ENCODE measurements at regions not wholly inside any gene's neighbourhood (a gene's known extent, or its start where the extent isn't known, plus 50 kb on each side); places are given as distances from the start of the nearest gene placed in this dataset.

DNA sequence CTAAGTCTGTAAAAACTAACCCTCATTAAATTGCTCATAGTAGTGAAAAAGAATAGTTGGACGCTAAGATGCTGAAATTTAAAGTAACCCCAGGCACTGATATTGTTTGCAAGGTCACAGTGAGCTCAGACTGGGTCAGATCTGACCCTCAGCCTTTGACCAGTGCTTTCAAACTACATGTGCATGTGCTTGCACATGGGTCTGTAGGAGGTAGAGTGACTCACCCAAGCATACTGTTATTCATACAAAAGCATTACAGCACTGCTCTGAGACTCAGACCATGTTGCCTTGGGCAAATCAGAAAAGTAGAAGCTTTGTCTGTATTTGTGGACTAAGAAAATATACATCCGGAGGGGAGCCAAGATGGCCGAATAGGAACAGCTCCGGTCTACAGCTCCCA lies 326.4 kb upstream of the MARCKS start:
- Histone ChIP-seq H3K4me3 (no peak overlapping the region), H3K27ac (no peak overlapping the region)
- TF ChIP-seq, protein P1, sequence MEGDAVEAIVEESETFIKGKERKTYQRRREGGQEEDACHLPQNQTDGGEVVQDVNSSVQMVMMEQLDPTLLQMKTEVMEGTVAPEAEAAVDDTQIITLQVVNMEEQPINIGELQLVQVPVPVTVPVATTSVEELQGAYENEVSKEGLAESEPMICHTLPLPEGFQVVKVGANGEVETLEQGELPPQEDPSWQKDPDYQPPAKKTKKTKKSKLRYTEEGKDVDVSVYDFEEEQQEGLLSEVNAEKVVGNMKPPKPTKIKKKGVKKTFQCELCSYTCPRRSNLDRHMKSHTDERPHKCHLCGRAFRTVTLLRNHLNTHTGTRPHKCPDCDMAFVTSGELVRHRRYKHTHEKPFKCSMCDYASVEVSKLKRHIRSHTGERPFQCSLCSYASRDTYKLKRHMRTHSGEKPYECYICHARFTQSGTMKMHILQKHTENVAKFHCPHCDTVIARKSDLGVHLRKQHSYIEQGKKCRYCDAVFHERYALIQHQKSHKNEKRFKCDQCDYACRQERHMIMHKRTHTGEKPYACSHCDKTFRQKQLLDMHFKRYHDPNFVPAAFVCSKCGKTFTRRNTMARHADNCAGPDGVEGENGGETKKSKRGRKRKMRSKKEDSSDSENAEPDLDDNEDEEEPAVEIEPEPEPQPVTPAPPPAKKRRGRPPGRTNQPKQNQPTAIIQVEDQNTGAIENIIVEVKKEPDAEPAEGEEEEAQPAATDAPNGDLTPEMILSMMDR (IDR thresholded peaks at IDR 0.05): no peak
- DNase-seq (ENCODE audit: low spot score): no peak

DNA sequence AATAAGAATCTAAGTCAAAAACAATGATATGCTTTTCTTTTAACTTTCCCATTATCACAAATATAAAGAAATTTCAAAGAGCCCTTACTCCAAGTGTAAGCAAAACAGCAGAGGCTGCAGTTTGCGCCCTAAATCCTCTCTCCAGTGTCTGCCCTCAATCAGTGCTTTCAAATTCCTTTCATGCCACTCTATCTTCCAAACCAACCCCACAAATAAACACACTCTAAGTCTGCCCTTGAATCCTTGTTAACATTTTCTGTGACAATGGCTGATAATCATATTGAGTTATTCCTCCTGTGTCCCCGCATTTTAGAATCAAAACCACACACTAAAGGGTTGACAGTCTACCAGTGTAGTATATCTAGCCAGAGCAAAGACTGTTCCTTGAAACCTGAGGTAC lies 317.9 kb upstream of the MARCKS start:
- no peak overlapping the region for H3K4me3 ChIP-seq
- DNase-seq (ENCODE audit: low spot score): no peak
- no peak overlapping the region for H3K27ac ChIP-seq
- TF ChIP-seq, protein P1 (IDR thresholded peaks at IDR 0.05): no peak

DNA sequence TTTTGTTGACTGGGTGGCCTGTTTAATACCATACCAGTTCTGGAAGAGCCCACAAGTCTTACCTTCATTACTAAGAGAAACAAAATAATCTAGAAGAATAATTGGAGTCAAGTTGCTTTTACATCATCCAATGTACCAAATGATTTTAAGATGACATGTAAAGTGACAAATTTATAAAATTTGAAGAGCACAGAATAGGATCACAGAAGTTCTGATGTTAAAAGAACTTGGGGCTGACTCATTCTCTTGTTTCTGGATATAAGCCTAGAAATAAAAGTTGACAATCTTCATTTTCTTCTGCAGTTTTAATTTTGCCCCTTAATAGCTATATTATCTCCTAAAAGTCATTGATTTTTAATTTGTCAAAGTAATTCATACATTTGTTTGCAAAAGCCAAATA lies 317.5 kb upstream of the MARCKS start:
- DNase-seq (ENCODE audit: low spot score): no peak
- TF ChIP-seq, protein P1 (IDR thresholded peaks at IDR 0.05): no peak
- Histone ChIP-seq H3K27ac (no peak overlapping the region), H3K4me3 (no peak overlapping the region)

DNA sequence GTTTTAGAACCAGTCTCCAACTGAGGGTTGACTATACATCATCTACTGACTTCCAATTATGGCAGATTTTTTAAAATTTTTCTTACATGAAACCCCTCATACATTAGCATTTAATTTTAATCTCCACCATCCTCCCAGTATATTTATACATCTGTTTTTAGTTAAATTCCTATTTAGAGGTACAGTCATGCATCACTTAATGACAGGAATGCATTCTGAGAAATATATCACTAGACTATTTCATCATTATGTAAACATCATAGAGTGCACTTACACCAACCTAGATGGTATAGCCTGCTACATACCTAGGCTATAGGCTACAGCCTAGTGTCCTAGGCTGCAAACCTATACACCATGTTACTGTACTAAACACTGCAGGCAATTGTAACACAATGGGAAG lies 316.7 kb upstream of the MARCKS start:
- TF ChIP-seq, protein P1 (IDR thresholded peaks at IDR 0.05): no peak
- Histone ChIP-seq H3K27ac (no peak overlapping the region), H3K4me3 (no peak overlapping the region)
- no peak for DNase-seq (ENCODE audit: low spot score)

DNA sequence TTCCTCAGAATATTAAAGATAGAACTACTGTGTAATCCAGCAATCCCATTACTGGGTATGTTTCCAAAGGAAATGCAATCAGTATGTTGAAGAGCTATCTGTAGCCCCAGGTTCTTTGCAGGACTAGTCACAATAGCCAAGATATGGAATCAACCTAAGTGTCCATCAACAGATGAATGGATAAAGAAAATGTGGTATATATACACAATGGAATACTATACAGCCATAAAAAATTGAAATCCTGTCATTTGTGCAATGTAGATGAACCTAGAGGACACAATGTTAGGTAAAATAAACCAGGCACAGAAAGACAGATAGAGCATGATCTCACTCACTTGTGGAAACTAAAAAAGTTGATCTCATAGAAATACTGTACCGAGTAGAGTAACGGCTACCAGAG lies 306.0 kb upstream of the MARCKS start:
- Histone ChIP-seq H3K4me3 (no peak overlapping the region), H3K27ac (no peak overlapping the region)
- no peak for DNase-seq (ENCODE audit: low spot score)
- TF ChIP-seq, protein P1 (IDR thresholded peaks at IDR 0.05): no peak

- TF ChIP-seq, protein P1 (IDR thresholded peaks at IDR 0.05): no peak
- Histone ChIP-seq H3K27ac (no peak overlapping the region), H3K4me3 (no peak overlapping the region)
- no peak for DNase-seq (ENCODE audit: low spot score)
Observed at GRCh38 chr6:113556775-113557174, 300.4 kb upstream of the MARCKS start.

GRCh38 chr6:113558431-113558830 lies 298.7 kb upstream of the MARCKS start:
- H3K27ac ChIP-seq: no peak overlapping the region
- DNase-seq (ENCODE audit: low spot score): no peak
- H3K4me3 ChIP-seq: no peak overlapping the region

More at GRCh38 chr6:113558431-113558830, 298.7 kb upstream of the MARCKS start:
- TF ChIP-seq, protein P1 (IDR thresholded peaks at IDR 0.05): no peak
